GM19238 (cell line): ENCODE measurements at regions not wholly inside any gene's neighbourhood (a gene's known extent, or its start where the extent isn't known, plus 50 kb on each side); places are given as distances from the start of the nearest gene placed in this dataset.
"Not testable (repeated sequence)": the region's sequence is repeated elsewhere in the genome, so short reads cannot be mapped to it uniquely, and the experiment has no call there.

Experiments
- DNase-seq: peaks from one replicate; pipeline ENCODE4 v3.0.0; 2011; ENCODE audit warnings: low spot score; ENCODE audit not compliant: insufficient read length

GRCh38 chr7:17046259-17046658 is 164.5 kb upstream of the AGR3 start:
- DNase-seq: no peak

GRCh38 chr7:17046666-17047065 is 164.9 kb upstream of the AGR3 start:
- DNase-seq: no peak

- not testable (repeated sequence) for DNase-seq
Measured at GRCh38 chr7:17053164-17053563, 171.4 kb upstream of the AGR3 start.

GRCh38 chr7:17054206-17054605 is 172.4 kb upstream of the AGR3 start:
- no peak for DNase-seq

GRCh38 chr7:17054836-17055235 is 173.1 kb upstream of the AGR3 start:
- DNase-seq: no peak

- DNase-seq: no peak
Measured at GRCh38 chr7:17055596-17055995, 173.8 kb upstream of the AGR3 start.

GRCh38 chr7:17056491-17057142 is 174.8 kb upstream of the AGR3 start:
- no peak for DNase-seq

- no peak for DNase-seq
Measured at GRCh38 chr7:17057143-17057509, 175.3 kb upstream of the AGR3 start.

GRCh38 chr7:17058568-17058967 is 176.8 kb upstream of the AGR3 start:
- no peak for DNase-seq

- no peak for DNase-seq
Measured at GRCh38 chr7:17060051-17060450, 178.3 kb upstream of the AGR3 start.

GRCh38 chr7:17061443-17061842 is 179.7 kb upstream of the AGR3 start:
- no peak for DNase-seq

- DNase-seq: no peak
Measured at GRCh38 chr7:17062151-17063044, 180.6 kb upstream of the AGR3 start.

GRCh38 chr7:17063045-17063383 is 181.2 kb upstream of the AGR3 start:
- no peak for DNase-seq

GRCh38 chr7:17067691-17068090 is 185.9 kb upstream of the AGR3 start:
- DNase-seq: no peak

- DNase-seq: no peak
Measured at GRCh38 chr7:17069146-17069545, 187.4 kb upstream of the AGR3 start.

- no peak for DNase-seq
Measured at GRCh38 chr7:17070231-17070708, 188.5 kb upstream of the AGR3 start.

GRCh38 chr7:17071866-17072265 is 190.1 kb upstream of the AGR3 start:
- no peak for DNase-seq

- no peak for DNase-seq
Measured at GRCh38 chr7:17075601-17076255, 193.9 kb upstream of the AGR3 start.

GRCh38 chr7:17078298-17078697 is 196.5 kb upstream of the AGR3 start:
- no peak for DNase-seq

- DNase-seq: no peak
Measured at GRCh38 chr7:17083392-17084165, 201.8 kb upstream of the AGR3 start.

- no peak for DNase-seq
Measured at GRCh38 chr7:17084166-17084475, 202.3 kb upstream of the AGR3 start.

- no peak for DNase-seq
Measured at GRCh38 chr7:17085186-17085585, 203.4 kb upstream of the AGR3 start.
